HepG2 (cell line): ENCODE measurements at regions not wholly inside any gene's neighbourhood (a gene's known extent, or its start where the extent isn't known, plus 50 kb on each side); places are given as distances from the start of the nearest gene placed in this dataset.
A peak's percentile ranks its signal among the peaks of the same experiment; 100 is the strongest.

ENCODE experiments used
- HNF4G ChIP-seq, 2 experiments: sonication (generic) in 1 of 2; formaldehyde crosslinking in 1 of 2; IDR thresholded peaks; 2 replicates each; pipeline versions ENCODE4 v1.4.0 to v1.6.1; 2011 to 2020; ENCODE audit warnings: borderline replicate concordance in 2 of 2, low read depth in 2 of 2, mild to moderate bottlenecking in 2 of 2, low read length in 1 of 2, missing genetic modification reagents in 1 of 2, moderate library complexity in 1 of 2
- IKZF1 ChIP-seq: fragments of 450-650 bp; IDR thresholded peaks from 2 replicates; pipeline ENCODE4 v1.7.1; 2016
- PAF1 ChIP-seq: IDR thresholded peaks from 2 replicates; pipeline ENCODE4 v1.6.1; 2016; ENCODE audit warnings: missing genetic modification reagents, missing compliant biosample characterization
- RCOR2 ChIP-seq: IDR thresholded peaks from 2 replicates; pipeline ENCODE4 v1.6.1; 2016; ENCODE audit warnings: missing biosample characterization, missing genetic modification reagents
- REL ChIP-seq: sonication (generic); formaldehyde crosslinking; conservative IDR thresholded peaks from 2 replicates; pipeline ENCODE4 v1.8.0; 2022; ENCODE audit warnings: mild to moderate bottlenecking, missing genetic modification reagents, moderate library complexity
- REPIN1 ChIP-seq: sonication (generic); formaldehyde crosslinking; IDR thresholded peaks from 2 replicates; pipeline ENCODE4 v1.8.0; 2022; ENCODE audit warnings: missing genetic modification reagents, low read depth, mild to moderate bottlenecking, borderline replicate concordance
- TBL1XR1 ChIP-seq: fragments of 150-350 bp; IDR thresholded peaks from 2 replicates; pipeline ENCODE4 v1.6.1; 2014; ENCODE audit warnings: borderline replicate concordance, low read length; ENCODE audit not compliant: partially characterized antibody
- XRCC5 ChIP-seq: fragments of 200-400 bp; formaldehyde crosslinking; optimal IDR thresholded peaks from 2 replicates; pipeline ENCODE3; 2017; ENCODE audit warnings: mild to moderate bottlenecking, low read length
- ZNF180 ChIP-seq: sonication (generic); formaldehyde crosslinking; IDR thresholded peaks from 2 replicates; pipeline ENCODE4 v1.4.0; 2020; ENCODE audit warnings: low read depth, missing genetic modification reagents, borderline replicate concordance
- ZNF263 ChIP-seq: sonication (generic); formaldehyde crosslinking; IDR thresholded peaks from 2 replicates; pipeline ENCODE4 v1.4.0; 2020; ENCODE audit warnings: missing genetic modification reagents
- ZNF264 ChIP-seq: sonication (generic); formaldehyde crosslinking; IDR thresholded peaks from 2 replicates; pipeline ENCODE4 v1.4.0; 2020; ENCODE audit warnings: missing genetic modification reagents
- ZNF550 ChIP-seq: sonication (generic); formaldehyde crosslinking; IDR thresholded peaks from 2 replicates; pipeline ENCODE4 v1.4.0; 2020; ENCODE audit warnings: mild to moderate bottlenecking, missing genetic modification reagents, borderline replicate concordance
- ZNF616 ChIP-seq: sonication (generic); formaldehyde crosslinking; IDR thresholded peaks from 2 replicates; pipeline ENCODE4 v1.5.0; 2020; ENCODE audit warnings: low read depth, mild to moderate bottlenecking, missing genetic modification reagents
- TF ChIP-seq, protein P1 (sequence below): sonication (generic); formaldehyde crosslinking; IDR thresholded peaks from 2 replicates; pipeline ENCODE4 v1.4.0; 2020; ENCODE audit warnings: mild to moderate bottlenecking, missing genetic modification reagents
- TF ChIP-seq, protein P2 (sequence below): IDR thresholded peaks from 2 replicates; pipeline ENCODE4 v1.6.1; 2016; ENCODE audit warnings: missing compliant biosample characterization, missing genetic modification reagents, borderline replicate concordance
- TF ChIP-seq, protein P3 (sequence below): sonication (generic); formaldehyde crosslinking; IDR thresholded peaks from 2 replicates; pipeline ENCODE4 v1.4.0; 2020; ENCODE audit warnings: missing genetic modification reagents
- TF ChIP-seq, protein P4 (sequence below): sonication (generic); formaldehyde crosslinking; IDR thresholded peaks from 2 replicates; pipeline ENCODE4 v1.4.0; 2020; ENCODE audit warnings: missing genetic modification reagents
- TF ChIP-seq, protein P5 (sequence below): sonication (generic); formaldehyde crosslinking; IDR thresholded peaks from 2 replicates; pipeline ENCODE4 v1.8.0; 2022; ENCODE audit warnings: low read depth, missing genetic modification reagents

DNA sequence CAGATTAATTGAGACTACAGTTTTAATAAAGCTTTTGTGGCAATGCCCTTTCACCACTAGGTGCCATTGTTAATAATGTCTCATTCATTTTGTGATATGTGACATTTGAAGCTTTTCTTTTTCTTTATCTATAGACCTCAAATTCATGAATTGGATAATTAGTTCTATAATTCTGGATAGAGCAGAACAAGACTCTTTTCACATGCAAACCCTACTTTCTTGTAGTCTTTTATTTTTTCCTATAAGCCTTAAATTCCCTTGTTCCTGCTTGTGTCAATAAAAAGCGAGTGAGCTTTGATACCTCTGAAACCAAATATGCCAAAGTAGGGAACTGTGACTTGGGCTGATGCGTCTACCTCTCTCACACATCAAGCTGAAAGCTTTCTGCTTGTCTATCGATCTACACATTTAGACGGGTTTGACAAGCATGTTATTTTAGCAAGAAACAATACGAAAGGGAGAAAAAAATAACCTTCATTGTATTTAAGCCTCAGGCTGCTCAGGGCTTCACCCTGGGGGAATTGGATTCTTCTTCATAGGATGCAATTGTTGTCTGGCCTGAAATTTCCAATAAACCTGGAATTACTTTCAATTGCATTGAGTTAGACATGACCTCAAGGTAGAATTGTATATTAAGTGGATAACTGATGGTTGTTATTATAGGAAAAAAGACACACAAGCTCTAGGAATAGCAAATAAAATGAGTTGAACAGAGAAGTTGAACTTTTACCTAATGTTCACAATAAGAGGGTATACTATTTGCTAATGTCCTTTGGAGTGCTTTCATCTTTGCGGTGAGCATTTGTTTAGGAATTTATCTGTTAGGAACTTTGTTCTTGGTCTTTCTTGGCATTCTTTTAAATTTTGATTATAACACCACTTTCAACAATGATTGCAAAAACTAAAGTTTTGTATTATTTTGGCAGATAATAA lies 1150.2 kb upstream of the PCDH9 start (continued):
- TF ChIP-seq, protein P1, sequence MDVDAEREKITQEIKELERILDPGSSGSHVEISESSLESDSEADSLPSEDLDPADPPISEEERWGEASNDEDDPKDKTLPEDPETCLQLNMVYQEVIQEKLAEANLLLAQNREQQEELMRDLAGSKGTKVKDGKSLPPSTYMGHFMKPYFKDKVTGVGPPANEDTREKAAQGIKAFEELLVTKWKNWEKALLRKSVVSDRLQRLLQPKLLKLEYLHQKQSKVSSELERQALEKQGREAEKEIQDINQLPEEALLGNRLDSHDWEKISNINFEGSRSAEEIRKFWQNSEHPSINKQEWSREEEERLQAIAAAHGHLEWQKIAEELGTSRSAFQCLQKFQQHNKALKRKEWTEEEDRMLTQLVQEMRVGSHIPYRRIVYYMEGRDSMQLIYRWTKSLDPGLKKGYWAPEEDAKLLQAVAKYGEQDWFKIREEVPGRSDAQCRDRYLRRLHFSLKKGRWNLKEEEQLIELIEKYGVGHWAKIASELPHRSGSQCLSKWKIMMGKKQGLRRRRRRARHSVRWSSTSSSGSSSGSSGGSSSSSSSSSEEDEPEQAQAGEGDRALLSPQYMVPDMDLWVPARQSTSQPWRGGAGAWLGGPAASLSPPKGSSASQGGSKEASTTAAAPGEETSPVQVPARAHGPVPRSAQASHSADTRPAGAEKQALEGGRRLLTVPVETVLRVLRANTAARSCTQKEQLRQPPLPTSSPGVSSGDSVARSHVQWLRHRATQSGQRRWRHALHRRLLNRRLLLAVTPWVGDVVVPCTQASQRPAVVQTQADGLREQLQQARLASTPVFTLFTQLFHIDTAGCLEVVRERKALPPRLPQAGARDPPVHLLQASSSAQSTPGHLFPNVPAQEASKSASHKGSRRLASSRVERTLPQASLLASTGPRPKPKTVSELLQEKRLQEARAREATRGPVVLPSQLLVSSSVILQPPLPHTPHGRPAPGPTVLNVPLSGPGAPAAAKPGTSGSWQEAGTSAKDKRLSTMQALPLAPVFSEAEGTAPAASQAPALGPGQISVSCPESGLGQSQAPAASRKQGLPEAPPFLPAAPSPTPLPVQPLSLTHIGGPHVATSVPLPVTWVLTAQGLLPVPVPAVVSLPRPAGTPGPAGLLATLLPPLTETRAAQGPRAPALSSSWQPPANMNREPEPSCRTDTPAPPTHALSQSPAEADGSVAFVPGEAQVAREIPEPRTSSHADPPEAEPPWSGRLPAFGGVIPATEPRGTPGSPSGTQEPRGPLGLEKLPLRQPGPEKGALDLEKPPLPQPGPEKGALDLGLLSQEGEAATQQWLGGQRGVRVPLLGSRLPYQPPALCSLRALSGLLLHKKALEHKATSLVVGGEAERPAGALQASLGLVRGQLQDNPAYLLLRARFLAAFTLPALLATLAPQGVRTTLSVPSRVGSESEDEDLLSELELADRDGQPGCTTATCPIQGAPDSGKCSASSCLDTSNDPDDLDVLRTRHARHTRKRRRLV (CRISPR knock-in tag): no peak
- TF ChIP-seq HNF4G (IDR thresholded peaks at IDR 0.05; ENCODE audit: borderline replicate concordance, low read depth, low read length) (peak; percentile 64; the same call in 1 of the 2 replicates), HNF4G (CRISPR knock-in tag; IDR thresholded peaks at IDR 0.05; ENCODE audit: borderline replicate concordance, low read depth) (no peak), REL (CRISPR knock-in tag) (no peak), ZNF180 (CRISPR knock-in tag) (no peak), IKZF1 (no peak), TBL1XR1 (peak; percentile 95), XRCC5 (no peak), ZNF263 (no peak), RCOR2 (0 out of 2 replicates have a peak, but pooled peaks have one; percentile 25), PAF1 (CRISPR knock-in tag) (no peak), ZNF616 (CRISPR knock-in tag) (no peak), REPIN1 (no peak), ZNF550 (CRISPR knock-in tag) (no peak), ZNF264 (no peak)
- TF ChIP-seq, protein P2, sequence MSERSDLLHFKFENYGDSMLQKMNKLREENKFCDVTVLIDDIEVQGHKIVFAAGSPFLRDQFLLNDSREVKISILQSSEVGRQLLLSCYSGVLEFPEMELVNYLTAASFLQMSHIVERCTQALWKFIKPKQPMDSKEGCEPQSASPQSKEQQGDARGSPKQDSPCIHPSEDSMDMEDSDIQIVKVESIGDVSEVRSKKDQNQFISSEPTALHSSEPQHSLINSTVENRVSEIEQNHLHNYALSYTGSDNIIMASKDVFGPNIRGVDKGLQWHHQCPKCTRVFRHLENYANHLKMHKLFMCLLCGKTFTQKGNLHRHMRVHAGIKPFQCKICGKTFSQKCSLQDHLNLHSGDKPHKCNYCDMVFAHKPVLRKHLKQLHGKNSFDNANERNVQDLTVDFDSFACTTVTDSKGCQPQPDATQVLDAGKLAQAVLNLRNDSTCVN (CRISPR knock-in tag): no peak
- TF ChIP-seq, protein P3, sequence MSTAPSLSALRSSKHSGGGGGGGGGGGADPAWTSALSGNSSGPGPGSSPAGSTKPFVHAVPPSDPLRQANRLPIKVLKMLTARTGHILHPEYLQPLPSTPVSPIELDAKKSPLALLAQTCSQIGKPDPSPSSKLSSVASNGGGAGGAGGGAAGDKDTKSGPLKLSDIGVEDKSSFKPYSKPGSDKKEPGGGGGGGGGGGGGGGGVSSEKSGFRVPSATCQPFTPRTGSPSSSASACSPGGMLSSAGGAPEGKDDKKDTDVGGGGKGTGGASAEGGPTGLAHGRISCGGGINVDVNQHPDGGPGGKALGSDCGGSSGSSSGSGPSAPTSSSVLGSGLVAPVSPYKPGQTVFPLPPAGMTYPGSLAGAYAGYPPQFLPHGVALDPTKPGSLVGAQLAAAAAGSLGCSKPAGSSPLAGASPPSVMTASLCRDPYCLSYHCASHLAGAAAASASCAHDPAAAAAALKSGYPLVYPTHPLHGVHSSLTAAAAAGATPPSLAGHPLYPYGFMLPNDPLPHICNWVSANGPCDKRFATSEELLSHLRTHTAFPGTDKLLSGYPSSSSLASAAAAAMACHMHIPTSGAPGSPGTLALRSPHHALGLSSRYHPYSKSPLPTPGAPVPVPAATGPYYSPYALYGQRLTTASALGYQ (CRISPR knock-in tag): peak; percentile 81; the same call in 1 of the 2 replicates
- TF ChIP-seq, protein P4, sequence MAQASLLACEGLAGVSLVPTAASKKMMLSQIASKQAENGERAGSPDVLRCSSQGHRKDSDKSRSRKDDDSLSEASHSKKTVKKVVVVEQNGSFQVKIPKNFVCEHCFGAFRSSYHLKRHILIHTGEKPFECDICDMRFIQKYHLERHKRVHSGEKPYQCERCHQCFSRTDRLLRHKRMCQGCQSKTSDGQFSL (CRISPR knock-in tag): no peak
- TF ChIP-seq, protein P5, sequence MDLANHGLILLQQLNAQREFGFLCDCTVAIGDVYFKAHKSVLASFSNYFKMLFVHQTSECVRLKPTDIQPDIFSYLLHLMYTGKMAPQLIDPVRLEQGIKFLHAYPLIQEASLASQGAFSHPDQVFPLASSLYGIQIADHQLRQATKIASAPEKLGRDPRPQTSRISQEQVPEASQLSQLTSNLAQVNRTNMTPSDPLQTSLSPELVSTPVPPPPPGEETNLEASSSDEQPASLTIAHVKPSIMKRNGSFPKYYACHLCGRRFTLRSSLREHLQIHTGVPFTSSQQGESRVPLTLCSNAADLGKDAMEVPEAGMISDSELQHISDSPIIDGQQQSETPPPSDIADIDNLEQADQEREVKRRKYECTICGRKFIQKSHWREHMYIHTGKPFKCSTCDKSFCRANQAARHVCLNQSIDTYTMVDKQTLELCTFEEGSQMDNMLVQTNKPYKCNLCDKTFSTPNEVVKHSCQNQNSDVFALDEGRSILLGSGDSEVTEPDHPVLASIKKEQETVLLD (CRISPR knock-in tag): no peak
